H9 (cell line): ENCODE measurements at regions not wholly inside any gene's neighbourhood (a gene's known extent, or its start where the extent isn't known, plus 50 kb on each side); places are given as distances from the start of the nearest gene placed in this dataset.

Experiments used
- DNase-seq: peaks from one replicate; pipeline ENCODE4 v3.0.0-alpha.2; 2017
- H2AFZ ChIP-seq: one replicate; pipeline ENCODE4 v1.6.1; 2013; ENCODE audit warnings: mild to moderate bottlenecking, low read length, control low read depth, moderate library complexity
- H2AK5ac ChIP-seq: 2 replicates; pipeline ENCODE4 v1.6.1; 2013; ENCODE audit warnings: low read length, control low read depth, mixed read lengths; ENCODE audit not compliant: insufficient read length
- H2BK120ac ChIP-seq: one replicate; pipeline ENCODE4 v1.6.1; 2013; ENCODE audit warnings: low read depth, mild to moderate bottlenecking, low read length, control low read depth, inconsistent platforms; ENCODE audit not compliant: poor library complexity, severe bottlenecking
- H2BK12ac ChIP-seq: 2 replicates; pipeline ENCODE4 v1.6.1; 2013; ENCODE audit warnings: low read length, control low read depth, mixed read lengths, low read depth; ENCODE audit not compliant: insufficient read length
- H2BK15ac ChIP-seq: 2 replicates; pipeline ENCODE4 v1.6.1; 2013; ENCODE audit warnings: low read depth, low read length, control low read depth
- H2BK20ac ChIP-seq: one replicate; pipeline ENCODE4 v1.6.1; 2013; ENCODE audit warnings: low read depth, mild to moderate bottlenecking, low read length, control low read depth, inconsistent platforms; ENCODE audit not compliant: poor library complexity, severe bottlenecking
- H2BK5ac ChIP-seq: 2 replicates; pipeline ENCODE4 v1.6.1; 2013; ENCODE audit warnings: low read length, control low read depth, mixed read lengths; ENCODE audit not compliant: insufficient read length
- H3K14ac ChIP-seq: 2 replicates; pipeline ENCODE4 v1.6.1; 2013; ENCODE audit warnings: low read length, control low read depth; ENCODE audit not compliant: insufficient read depth
- H3K18ac ChIP-seq: 2 replicates; pipeline ENCODE4 v1.6.1; 2013; ENCODE audit warnings: low read depth, mild to moderate bottlenecking, mixed read lengths, low read length, control low read depth; ENCODE audit not compliant: insufficient read length
- H3K23ac ChIP-seq: 2 replicates; pipeline ENCODE4 v1.6.1; 2013; ENCODE audit warnings: low read length, control low read depth, mixed read lengths, low read depth; ENCODE audit not compliant: insufficient read length
- H3K23me2 ChIP-seq: 2 replicates; pipeline ENCODE4 v1.6.1; 2013; ENCODE audit warnings: low read depth, mild to moderate bottlenecking, mixed read lengths, low read length, control low read depth; ENCODE audit not compliant: insufficient read length, poor library complexity, severe bottlenecking
- H3K27ac ChIP-seq: 2 replicates; pipeline ENCODE4 v1.5.1; 2013; ENCODE audit warnings: low read length, control low read depth, mixed read lengths, low read depth; ENCODE audit not compliant: insufficient read length
- H3K27me3 ChIP-seq: 2 replicates; pipeline ENCODE4 v1.6.1; 2013; ENCODE audit warnings: low read length, control low read depth, inconsistent platforms; ENCODE audit not compliant: insufficient read depth
- H3K4ac ChIP-seq: 2 replicates; pipeline ENCODE4 v1.6.1; 2013; ENCODE audit warnings: low read depth, mild to moderate bottlenecking, control low read depth, inconsistent platforms, low read length, moderate library complexity
- H3K4me1 ChIP-seq: 2 replicates; pipeline ENCODE4 v1.6.1; 2013; ENCODE audit warnings: low read length, control low read depth, inconsistent platforms; ENCODE audit not compliant: insufficient read depth
- H3K4me2 ChIP-seq: 2 replicates; pipeline ENCODE4 v1.6.1; 2013; ENCODE audit warnings: low read length, control low read depth, mixed read lengths; ENCODE audit not compliant: insufficient read length, insufficient read depth
- H3K56ac ChIP-seq: 2 replicates; pipeline ENCODE4 v1.6.1; 2013; ENCODE audit warnings: low read depth, mild to moderate bottlenecking, mixed read lengths, low read length, control low read depth; ENCODE audit not compliant: insufficient read length
- H3K79me1 ChIP-seq: 2 replicates; pipeline ENCODE4 v1.6.1; 2013; ENCODE audit warnings: low read depth, mild to moderate bottlenecking, moderate library complexity, low read length, control low read depth, inconsistent platforms; ENCODE audit not compliant: insufficient read depth, poor library complexity, severe bottlenecking
- H3K79me2 ChIP-seq: 2 replicates; pipeline ENCODE4 v1.6.1; 2013; ENCODE audit warnings: low read length, control low read depth, inconsistent platforms; ENCODE audit not compliant: insufficient read depth
- H3K9ac ChIP-seq: 2 replicates; pipeline ENCODE4 v1.6.1; 2013; ENCODE audit warnings: low read length, control low read depth, mixed read lengths; ENCODE audit not compliant: insufficient read length; ENCODE audit errors: extremely low read depth
- H3K9me3 ChIP-seq: one replicate; pipeline ENCODE4 v1.6.1; 2013; ENCODE audit warnings: low read depth, low read length, inconsistent platforms; ENCODE audit not compliant: control insufficient read depth
- H3T11ph ChIP-seq: one replicate; pipeline ENCODE4 v1.6.1; 2013; ENCODE audit warnings: mild to moderate bottlenecking, low read length, control low read depth, inconsistent platforms
- H4K20me1 ChIP-seq: one replicate; pipeline ENCODE4 v1.6.1; 2013; ENCODE audit not compliant: control insufficient read depth, insufficient read length, insufficient read depth
- H4K5ac ChIP-seq: 2 replicates; pipeline ENCODE4 v1.6.1; 2013; ENCODE audit warnings: low read depth, mild to moderate bottlenecking, mixed read lengths, low read length, control low read depth; ENCODE audit not compliant: insufficient read length
- H4K8ac ChIP-seq: replicated peaks from 2 replicates; pipeline ENCODE4 v1.6.1; 2013; ENCODE audit warnings: low read length, control low read depth, mixed read lengths, low read depth; ENCODE audit not compliant: insufficient read length
- H4K91ac ChIP-seq: 2 replicates; pipeline ENCODE4 v1.6.1; 2013; ENCODE audit warnings: low read depth, mild to moderate bottlenecking, moderate library complexity, mixed read lengths, low read length, control low read depth; ENCODE audit not compliant: insufficient read length
- H3K27ac Mint-ChIP-seq, 3 experiments: 2 replicates in 2 of 3; 3 replicates in 1 of 3; pipeline ENCODE4 v1.8.0; 2020 to 2021; ENCODE audit warnings: mixed read lengths in 3 of 3, mild to moderate bottlenecking in 1 of 3, moderate library complexity in 1 of 3
- H3K27me3 Mint-ChIP-seq: 2 replicates; pipeline ENCODE4 v1.8.0; 2021; ENCODE audit warnings: low read depth, mild to moderate bottlenecking, moderate library complexity, mixed read lengths
- H3K36me3 Mint-ChIP-seq, 3 experiments: 2 replicates in 2 of 3; 3 replicates in 1 of 3; pipeline ENCODE4 v1.8.0; 2020 to 2021; ENCODE audit warnings: low read depth in 3 of 3, mixed read lengths in 3 of 3; ENCODE audit not compliant: insufficient read depth in 1 of 3
- H3K4me1 Mint-ChIP-seq, 2 experiments: 2 replicates each; pipeline ENCODE4 v1.8.0; 2020; ENCODE audit warnings: mixed read lengths in 2 of 2
- H3K4me3 Mint-ChIP-seq, 2 experiments: 2 replicates in 1 of 2; 3 replicates in 1 of 2; pipeline ENCODE4 v1.8.0; 2020 to 2021; ENCODE audit warnings: mild to moderate bottlenecking in 2 of 2, mixed read lengths in 2 of 2, moderate library complexity in 1 of 2
- H3K9me3 Mint-ChIP-seq, 2 experiments: 2 replicates in 1 of 2; 3 replicates in 1 of 2; pipeline ENCODE4 v1.8.0; 2020; ENCODE audit warnings: mild to moderate bottlenecking in 2 of 2, mixed read lengths in 2 of 2, moderate library complexity in 1 of 2
- CTCF ChIP-seq: fragments of 200-600 bp; sonication (generic); conservative IDR thresholded peaks from 3 replicates; pipeline ENCODE4 v1.8.0; 2021; ENCODE audit warnings: antibody characterized with exemption, mild to moderate bottlenecking
- WGBS: extraction: QIAGEN DNeasy Blood & Tissue Kit; methylation state at CpG from one replicate; pipeline ENCODE4 v1.1.7; 2013; ENCODE audit warnings: missing lambda C conversion rate, low lambda C conversion rate, mixed read lengths; ENCODE audit not compliant: insufficient read length; ENCODE audit errors: extremely low coverage; 5-methylcytosine and 5-hydroxymethylcytosine counted together

GRCh38 chr5:116387738-116388137 is 186.9 kb downstream of the SEMA6A start:
- H3K9ac ChIP-seq: no peak overlapping the region
- H4K8ac ChIP-seq: no peak overlapping the region
- WGBS: no CpG with 5 or more reads among the region's 3 CpGs
- H2BK20ac ChIP-seq: no peak overlapping the region
- no peak overlapping the region for H4K91ac ChIP-seq
- H3K4me1 ChIP-seq: peaks cover 6% of the 10 kb centered on the region; the same call in 1 of the 2 replicates
- H3K4me2 ChIP-seq: no peak overlapping the region
- H2AK5ac ChIP-seq: no peak overlapping the region
- DNase-seq: no peak
- no peak overlapping the region for H3K14ac ChIP-seq
- H3K79me1 ChIP-seq: no peaks in the 10 kb centered on the region
- no peak overlapping the region for H2BK120ac ChIP-seq
- no peaks in the 10 kb centered on the region for H3K9me3 ChIP-seq
- H3K79me2 ChIP-seq: no peaks in the 10 kb centered on the region
- H3K4ac ChIP-seq: no peak overlapping the region
- no peak overlapping the region for H2BK5ac ChIP-seq
- H4K20me1 ChIP-seq: no peaks in the 10 kb centered on the region
- Mint-ChIP-seq H3K9me3 (peaks cover 2 to 8% of the 10 kb centered on the region in 2 experiments; a peak in 1 of 5 replicates), H3K4me1 (peaks cover 8 to 9% of the 10 kb centered on the region in 2 experiments), H3K4me3 (no peak overlapping the region), H3K27me3 (no peaks in the 10 kb centered on the region), H3K27ac (no peak overlapping the region), H3K36me3 (no peaks in the 10 kb centered on the region; a peak in 2 of 7 replicates)
- H3K27me3 ChIP-seq: no peaks in the 10 kb centered on the region
- H4K5ac ChIP-seq: no peak overlapping the region
- H3K27ac ChIP-seq: no peak overlapping the region
- no peak overlapping the region for H2BK15ac ChIP-seq
- H3K18ac ChIP-seq: no peak overlapping the region
- no peak for TF ChIP-seq CTCF
- H3K56ac ChIP-seq: no peak overlapping the region
- H3T11ph ChIP-seq: no peak overlapping the region
- H3K23ac ChIP-seq: no peak overlapping the region
- H2AFZ ChIP-seq: no peak overlapping the region
- H3K23me2 ChIP-seq: no peaks in the 10 kb centered on the region
- H2BK12ac ChIP-seq: no peak overlapping the region
